Kidney glomerular epithelial cell (primary cell): ENCODE measurements at regions not wholly inside any gene's neighbourhood (a gene's known extent, or its start where the extent isn't known, plus 50 kb on each side); places are given as distances from the start of the nearest gene placed in this dataset.

Experiments used
- DNase-seq: peaks from one replicate; lab custom pipeline; 2025; lab: John Stamatoyannopoulos, UW

DNA sequence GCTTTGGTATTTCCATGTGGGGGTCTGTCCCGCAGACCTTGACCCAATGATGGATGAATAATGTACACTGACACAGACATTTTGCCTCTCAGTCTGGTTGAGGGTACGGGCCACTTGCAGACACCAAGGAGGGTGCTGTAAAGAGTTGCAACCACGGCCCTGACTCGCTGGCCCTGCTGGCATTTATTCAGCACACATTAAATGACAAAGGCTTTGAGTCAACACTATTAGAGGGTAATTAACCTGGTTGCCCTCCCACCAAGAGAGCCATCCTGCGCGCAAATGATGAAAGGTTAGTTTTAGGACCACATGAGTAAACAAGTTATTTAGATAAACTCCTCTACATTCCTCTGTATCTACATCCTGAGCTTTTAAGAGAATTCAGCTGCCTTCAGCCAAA lies 308.9 kb upstream of the MMS22L start:
- no peak for DNase-seq

DNA sequence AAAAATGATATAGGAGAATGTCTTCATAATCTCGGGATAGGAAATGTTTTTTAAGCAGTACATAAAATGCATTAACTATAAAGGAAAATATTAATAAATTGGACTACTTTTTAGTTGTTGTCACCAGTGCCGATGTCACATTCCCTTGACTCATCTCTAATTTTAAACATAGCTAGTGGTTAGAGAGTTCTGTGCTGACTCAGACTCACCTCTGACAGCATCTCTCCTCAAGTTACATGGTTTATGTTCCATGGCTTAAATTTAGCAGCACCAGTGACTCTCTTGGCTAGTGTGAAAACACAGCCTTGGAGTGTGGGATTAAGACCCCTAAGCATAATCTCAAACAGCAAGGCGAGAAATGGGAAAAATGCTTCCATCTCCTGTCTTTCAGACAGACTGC lies 311.8 kb upstream of the MMS22L start:
- peak; percentile 58 for DNase-seq

DNA sequence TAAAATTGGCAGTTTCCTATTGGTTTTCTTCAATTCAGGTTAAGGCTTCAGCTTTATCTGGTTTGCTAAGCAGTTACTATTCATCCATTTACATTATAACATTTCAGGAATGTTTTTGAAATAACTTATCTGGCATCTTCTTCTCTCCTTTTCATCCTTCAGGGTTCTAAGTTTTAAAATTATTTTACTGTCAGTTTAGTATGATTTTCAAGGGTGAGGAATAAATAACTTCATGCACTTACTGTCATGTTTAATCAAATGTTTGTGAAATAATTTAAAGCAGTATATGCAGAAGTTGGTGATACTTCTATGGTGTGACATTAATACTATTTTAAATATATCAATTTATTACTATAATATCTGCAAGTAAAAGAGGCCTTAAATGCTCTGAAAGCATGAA lies 338.1 kb upstream of the MMS22L start:
- no peak for DNase-seq

DNA sequence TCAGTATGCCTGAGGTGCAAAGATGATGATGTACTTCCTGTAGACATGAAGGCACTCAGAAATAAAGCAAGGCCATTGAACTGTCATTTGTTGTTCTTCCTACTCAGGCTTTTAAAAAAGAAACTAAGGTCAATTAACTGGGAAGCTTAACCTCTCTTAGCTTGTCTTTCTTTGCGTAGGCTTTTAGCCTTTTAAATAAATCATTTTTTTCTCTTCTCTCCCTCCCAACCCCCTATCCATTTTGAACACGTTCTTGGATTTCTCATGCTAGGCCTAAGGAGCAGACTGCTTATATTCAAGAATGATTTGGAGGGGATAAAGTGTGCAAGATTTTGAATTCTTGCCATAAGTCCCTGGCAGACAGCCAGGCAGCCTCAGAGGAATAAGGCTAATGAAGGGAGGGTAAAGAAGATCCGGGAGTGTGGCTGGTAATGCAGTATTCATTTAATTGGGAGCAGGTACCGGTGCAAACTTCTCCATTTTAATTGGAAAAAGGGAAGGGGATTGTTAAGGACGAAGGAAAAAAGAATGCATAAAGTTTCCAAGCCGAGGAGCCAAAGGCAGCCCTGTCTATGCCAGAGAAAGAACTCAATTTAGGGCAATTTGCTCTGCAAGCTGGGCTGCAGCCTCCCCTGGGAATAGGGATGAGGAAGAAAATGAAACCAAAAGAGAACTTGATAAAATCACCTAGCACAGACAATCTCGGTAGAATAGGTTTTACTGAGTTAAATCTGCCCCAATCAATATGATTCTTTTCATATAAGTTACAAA lies 343.8 kb upstream of the MMS22L start:
- DNase-seq: no peak

DNA sequence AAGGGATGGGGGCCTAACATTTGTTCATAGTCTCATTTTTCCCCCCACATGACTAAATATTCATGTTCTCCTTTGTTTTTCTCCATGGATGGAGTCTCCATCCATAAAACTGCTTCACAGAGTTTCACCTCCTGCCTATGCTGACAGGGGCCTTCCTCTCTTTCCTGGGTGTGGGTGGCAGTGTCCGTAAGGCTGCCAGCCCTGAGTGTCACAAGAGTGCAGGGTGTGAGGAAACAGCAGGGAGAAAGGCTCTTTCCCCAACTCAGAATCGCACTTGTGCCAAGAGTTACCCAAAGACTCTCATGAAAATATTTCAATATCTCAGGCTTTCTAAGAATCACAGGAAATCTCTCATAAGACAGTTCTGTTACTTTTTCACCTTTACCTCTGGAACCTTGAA lies 346.2 kb upstream of the MMS22L start:
- DNase-seq: no peak

DNA sequence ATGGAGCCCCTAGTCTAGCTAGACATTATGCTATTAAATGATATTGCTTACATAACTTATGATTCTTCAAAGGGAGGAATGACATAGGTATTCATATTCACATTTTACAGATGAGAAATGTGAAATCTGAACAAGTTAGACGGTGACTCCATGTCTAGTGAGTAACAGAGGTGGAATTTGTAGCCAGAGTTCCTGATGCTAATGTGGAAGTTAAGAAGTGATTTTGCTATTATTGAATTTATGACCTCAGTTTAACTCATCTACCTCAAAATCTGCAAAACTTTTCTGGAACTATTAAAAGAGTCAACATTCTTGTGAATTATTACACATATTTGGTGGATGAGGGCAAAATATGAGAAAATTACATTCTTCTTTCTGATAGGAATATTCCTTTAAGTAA lies 347.6 kb upstream of the MMS22L start:
- DNase-seq: peak; percentile 56

DNA sequence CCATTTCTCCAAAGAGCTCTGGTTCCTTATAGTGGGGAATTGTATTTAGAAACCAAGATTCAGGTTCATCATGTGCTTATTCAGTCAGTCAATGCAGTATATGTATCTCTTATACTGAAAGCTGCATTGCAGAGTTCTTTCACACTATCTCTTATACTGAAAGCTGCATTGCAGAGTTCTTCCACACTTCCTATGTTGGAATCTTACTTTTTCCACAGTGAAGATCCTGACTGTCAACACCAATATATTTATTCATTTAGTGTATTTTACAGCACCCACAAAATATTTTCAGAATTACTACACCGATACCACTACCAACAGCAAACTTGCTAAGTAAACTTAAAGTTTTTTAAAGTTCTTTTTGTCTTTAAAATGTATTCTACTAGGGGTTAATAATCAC lies 349.3 kb upstream of the MMS22L start:
- DNase-seq: no peak

DNA sequence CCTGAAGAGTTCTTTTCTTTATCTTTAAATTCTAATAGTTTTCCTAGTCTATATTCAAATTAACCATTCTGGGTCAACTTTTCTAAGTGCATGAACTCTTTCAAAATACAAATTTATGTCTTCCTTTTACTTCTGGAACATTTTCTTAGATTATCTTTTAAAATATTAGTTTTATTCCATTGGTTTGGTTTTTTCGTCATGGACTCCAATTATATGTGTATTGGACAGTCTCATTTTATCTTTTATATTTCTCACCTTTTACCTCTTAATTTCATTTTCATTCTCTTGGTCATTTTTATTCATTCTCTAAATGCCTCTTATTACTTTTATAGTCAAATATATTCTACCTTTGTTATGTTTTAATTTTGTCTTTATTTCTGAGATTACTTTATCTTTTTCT lies 356.7 kb upstream of the MMS22L start:
- DNase-seq: no peak

DNA sequence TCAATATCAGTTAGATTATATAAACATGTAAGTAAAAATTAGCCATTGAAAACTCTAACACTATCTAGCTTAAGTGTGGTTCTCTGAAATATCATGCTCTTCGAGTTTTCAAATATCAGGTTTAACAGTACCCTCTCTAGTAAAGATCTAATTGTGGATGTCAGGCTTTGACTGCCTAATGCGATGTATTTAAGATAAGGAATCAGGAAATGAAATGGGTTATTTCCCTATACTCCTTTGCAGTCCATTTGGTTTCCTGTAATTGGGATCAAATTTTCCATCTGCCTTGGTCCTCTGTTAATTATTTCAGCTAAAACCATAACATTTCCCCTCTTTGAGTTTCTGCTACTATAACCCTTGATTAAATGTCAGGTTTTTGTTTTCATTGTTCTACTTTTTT lies 361.3 kb upstream of the MMS22L start:
- no peak for DNase-seq

DNA sequence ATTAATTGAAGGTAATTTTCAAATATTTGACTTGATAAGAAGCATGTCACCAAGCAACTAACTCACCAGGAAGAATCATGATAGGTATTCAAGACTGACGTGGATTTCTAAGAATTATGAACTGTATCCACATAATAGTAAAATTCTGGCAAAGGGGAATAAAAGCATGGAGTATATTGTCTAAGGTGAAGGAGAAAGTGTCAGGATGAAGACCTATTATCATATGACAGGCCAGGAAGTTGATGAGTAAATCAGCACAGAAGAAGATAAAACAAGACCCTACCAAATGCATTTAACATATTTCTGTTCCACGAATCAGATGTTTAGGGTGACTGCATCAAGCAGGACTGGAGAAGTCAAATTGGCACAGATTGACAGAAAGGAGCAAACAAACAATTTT lies 362.7 kb upstream of the MMS22L start:
- DNase-seq: no peak

DNA sequence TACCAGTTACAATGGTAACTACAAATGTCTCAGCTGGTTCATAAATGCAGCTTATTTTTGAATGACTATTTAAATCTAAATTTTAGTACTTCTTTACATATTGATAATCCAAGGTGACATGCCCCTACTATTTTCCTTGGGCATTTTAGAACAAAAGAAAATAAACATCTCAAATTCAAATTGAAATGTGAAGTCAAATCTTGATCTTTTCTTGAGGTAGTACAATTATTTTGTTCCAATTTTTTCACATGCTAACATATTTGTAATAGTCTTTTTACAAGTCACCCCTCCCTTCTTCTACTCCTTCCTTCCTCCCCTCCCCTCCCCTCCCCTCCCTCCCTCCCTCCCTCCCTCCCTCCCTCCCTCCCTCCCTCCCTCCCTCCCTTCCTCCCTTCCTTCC lies 370.1 kb upstream of the MMS22L start:
- no peak for DNase-seq

DNA sequence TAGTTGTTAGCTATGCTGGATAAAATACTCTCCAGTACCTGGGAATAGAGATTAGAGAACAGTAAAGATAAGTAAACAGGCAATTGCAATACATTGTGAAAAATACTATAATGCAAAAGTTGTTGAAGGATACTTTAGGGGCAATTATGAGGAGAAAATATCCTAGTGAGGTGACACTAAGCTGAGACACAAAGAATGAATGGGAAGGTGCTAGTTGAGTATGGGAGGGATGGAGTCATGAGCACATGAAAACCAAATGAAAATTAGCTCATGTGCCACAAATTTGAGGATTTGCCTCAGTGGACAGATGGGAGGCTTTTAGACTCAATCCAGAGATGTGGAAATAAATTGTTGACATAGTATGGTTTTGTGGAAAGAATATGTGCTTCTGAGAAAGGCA lies 370.5 kb upstream of the MMS22L start:
- no peak for DNase-seq

DNA sequence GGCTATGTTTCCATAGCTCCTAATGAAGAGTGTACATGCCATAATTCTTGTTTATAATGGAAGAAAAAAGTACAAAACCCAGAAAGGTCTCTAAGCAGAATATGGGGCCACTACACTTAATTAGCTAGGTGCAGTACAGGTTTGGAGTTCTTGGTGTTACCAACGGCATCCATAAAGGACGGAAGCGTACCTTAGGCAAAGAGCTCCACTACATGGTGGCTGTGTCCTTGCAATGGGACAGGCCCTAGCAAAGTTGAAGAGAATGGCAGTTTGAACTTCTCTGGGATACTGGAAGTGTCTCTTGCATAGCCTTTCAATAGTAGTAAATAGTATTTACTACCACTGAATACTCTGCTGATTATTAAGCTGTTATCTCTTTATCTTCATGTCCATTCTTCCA lies 371.7 kb upstream of the MMS22L start:
- DNase-seq: no peak

DNA sequence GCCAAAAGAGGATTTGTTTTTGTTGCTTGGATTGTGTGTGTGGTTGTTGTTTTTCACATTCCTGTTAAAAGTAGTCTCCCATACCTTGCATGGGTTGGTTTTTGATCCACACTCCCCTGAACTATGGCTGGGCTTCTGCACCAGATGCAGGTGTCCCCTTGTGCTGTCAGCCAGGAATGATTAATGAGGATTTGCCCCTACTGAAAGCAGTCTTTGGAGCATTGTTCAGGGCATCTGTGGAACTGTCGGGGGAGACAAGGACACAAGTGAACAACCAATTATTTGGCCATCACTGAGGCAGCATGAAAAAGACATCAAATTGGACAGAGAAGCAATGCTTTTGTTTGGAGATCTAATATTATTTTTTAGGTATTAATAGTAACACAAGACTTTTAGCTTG lies 373.2 kb upstream of the MMS22L start:
- no peak for DNase-seq

DNA sequence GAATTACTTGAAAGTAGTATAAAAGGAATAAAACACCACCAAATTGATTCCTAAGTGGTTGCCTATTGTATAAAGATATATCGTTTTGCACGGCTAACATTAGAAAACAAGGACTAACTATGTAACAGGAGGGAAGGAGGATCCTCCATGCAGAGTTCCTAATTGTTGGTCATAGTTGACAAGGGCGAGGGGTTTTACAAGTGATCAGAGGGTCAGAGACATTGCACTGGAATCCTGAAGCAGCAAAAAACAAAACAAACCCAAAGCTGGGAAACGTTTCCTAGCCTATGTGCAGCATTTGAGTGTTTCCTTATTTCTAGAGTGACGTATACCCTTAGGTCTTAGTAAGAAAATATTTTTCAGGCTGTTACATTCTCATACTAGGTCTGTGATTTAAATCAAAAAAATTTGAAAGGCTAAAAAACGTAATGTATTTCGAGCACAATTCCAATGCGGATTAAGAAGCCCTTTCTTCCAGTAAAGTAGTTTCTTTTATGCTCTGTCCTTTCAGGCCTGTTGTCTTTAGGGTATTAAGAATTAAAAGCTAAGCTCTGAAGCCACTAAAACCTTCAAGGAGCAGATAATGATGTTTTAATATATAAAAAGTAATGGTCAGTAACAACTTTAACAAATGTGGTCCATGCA lies 373.8 kb upstream of the MMS22L start:
- no peak for DNase-seq

DNA sequence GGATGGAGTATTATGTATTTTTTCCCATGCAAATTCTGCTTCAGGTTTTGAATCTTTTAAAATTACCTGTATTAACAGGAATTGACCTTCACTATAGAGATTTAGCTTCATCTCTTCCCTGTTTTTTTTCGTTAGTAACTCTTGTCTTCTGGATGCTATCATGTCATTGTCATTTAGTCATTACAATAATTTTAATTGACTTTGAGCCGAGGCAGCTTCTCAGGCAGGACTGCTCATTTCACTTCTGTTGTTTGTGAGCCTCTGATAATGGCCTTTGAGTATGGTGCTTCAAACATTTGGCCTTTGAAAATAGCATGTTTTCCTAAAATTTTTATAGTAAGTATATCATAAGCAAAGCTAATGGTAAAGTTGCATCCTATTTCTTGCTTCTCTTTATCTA lies 375.1 kb upstream of the MMS22L start:
- DNase-seq: no peak

DNA sequence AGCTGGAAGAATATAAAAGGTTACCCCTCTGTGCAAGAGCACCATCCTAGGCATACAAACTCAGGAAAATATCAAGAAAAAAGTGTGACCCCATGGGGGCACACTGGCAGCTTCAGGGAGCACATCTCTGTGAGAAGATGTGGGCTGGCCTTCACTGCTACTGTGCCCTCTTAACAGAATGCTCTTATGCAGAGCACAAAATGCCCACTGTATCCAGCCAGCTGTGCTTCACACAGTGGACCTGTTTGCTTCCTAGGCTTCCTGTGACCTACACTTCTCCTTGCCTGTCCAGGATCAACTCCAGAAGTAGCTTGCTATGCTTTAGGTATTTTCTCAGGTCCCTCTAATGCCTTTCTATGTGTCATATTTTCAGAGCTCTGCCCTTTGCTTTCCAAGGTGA lies 380.2 kb upstream of the MMS22L start:
- no peak for DNase-seq

DNA sequence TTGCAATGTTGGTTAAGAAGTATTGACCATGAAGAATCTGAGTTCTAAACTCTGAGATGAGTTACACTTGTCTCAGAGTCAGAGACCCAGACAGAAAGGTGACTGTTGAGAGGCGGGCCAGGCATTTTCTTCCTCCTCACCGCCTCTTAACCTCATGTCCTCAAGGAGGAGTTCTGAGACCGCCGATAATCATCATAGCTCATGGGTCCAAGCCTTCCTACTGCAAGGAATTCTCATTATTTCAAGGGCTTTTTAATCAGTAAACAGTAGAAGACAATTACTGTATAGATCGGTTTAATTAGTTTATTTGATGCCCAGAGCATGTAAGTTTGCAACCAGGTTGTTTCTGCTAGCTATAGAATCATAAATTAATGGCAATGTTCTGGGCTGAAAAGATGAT lies 382.4 kb upstream of the MMS22L start:
- DNase-seq: no peak

DNA sequence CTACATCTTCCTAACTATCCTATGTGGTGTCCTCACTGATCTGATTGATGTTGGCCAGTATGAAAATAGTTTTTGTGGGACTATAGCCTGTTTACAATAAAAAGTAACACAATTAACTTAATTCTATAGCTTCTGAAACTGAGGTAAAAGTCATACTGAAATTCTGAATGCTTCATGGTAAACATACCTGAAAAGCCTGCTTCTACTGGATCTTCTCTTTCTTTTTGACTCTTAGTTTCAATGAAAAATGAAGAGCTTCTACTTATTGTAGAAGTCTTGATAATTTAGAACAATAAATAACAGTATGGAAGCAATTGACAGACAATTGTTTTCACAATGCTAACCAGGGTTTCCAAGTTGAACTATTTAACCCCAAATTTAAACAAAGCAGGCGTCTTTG lies 383.9 kb upstream of the MMS22L start:
- no peak for DNase-seq

DNA sequence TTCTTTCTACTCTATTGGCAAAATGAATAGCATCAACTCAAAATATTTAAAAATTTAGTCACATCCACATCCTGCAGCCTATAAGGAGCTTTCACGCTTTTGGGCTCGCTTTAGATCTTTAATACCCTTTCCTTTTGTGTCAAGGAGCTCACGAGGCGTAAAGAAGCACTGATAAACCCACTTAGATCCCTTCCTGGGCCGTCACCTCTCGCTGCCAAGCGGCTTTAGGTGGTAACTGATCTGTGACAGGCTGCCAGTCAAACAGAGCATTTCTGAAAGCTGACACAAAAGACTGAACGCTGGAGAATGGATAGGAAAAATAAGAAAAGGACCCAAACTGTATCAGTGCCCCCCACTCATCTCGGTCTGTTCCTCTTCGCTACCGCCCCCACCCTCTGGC lies 385.7 kb upstream of the MMS22L start:
- DNase-seq: peak; percentile 21

DNA sequence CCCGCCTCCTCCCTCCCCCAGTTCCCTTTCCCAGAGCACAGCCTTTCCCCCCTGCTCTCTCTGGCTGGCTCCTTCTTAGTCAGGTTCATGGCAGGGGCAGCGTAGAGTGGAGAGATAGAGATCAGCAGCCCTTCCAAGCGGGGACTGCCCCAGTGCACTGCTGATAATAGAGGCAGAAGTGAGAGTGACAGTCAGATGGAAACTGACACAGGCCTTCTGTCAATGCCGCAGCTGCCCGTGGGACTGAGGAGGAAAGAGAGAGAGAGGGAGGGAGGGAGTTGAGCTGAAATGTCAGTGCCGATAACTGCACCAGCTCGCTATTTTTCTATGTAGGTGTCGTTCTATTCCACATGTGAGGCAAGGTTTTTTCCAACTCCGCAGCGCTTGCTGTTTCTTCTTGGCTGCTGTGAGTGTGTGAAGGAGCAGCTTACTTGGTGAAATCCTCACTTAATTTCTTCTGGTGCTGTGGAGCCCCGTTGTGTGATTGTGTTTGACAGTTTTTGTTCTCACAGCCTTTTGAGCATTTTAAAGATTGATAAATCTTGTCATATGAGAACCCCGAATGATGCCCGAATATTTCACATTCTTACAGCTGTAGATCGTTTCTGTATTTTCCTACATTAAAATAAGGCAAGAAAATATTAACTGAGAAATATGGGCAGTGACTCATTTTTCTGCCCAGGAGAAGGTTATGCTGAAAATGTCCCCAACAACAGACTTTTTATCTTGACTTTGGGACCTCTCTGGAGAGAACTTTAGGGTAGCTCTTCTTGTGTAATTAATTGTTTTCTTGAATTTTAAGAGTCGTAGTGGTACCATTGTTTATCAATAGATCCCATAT lies 386.4 kb upstream of the MMS22L start:
- DNase-seq: peak; percentile 12

DNA sequence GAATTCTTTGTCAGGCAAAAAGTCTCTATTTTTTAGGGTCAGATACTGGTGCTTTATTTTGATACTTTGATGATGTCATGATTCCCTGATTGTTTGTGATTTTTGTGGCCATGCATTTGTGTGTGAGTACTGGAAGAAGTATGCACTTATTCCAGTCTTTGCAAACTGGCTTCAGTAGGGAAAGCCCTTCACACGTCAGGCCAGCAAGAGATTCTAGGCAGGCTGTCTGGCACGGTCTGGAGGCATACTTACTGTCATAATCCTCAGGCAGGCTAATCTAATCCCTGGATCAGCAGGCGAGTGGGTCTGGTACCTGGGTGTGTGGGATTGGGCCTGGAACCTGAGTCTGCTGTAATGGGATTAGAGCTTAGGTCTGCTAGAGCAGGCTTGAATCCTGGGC lies 391.8 kb upstream of the MMS22L start:
- no peak for DNase-seq

DNA sequence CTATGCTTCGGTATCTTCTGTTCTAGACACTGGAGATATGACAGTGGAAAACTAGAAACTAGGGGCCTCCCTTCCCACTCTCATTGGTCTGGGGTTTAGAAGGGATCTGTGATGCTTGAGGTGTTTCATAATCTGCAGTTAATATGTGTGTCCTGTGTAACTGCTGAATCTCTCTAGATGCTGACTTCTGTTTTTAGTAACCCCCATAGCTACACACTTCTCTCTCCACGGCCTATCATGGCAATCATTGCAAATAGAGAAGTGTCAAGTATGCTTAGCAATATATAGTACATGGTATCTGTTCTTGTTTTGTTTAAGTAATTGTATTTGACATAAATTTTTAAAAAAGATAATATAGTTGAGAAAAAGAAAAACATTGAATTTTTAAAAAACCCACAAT lies 394.6 kb upstream of the MMS22L start:
- no peak for DNase-seq
